Fibroblast of upper back skin (primary cell): ENCODE measurements at regions not wholly inside any gene's neighbourhood (a gene's known extent, or its start where the extent isn't known, plus 50 kb on each side); places are given as distances from the start of the nearest gene placed in this dataset.

Source experiments
- DNase-seq: peaks from one replicate; pipeline ENCODE4 v3.0.0-alpha.2; 2013

- no peak for DNase-seq
Observed at GRCh38 chr1:101080859-101081258, 55.3 kb upstream of the DPH5 start.

DNA sequence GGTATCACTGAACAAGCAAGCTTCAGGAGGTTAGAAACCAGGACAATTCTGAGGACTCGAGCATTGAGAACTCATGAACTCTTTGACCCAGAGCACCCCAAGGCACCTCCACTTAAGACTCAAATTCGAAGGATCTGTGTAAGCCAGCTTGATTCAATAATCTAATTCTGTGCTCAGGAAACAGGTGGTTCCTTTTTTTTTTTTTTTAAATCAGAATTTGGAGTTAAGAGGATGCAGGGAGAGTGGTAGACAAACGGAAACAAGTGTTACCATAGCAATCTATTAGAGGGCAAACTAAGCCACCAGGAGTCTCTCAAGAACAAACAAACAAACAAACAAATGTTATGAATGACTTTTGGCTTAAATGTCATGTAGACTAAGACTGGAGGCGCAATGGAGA is 53.8 kb upstream of the DPH5 start:
- no peak for DNase-seq

DNA sequence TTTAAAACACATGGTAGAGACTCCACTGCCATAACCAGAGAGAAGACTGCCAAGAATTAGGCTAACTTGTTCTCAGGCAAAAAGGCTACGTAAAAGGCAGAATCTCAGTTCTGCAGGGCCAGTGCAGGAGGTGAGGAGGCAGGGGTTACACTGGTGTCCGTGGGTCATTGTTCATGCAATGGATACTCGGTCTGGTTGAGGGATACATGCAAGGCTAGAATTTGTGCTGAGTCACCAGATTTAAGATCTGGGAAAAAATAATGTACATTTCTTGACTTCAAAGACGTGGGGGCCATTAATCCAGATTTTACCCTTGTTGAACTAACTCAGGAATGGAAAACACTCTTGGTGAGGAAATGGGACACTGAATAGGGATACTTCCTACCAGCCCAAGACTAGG is 52.3 kb upstream of the DPH5 start:
- DNase-seq = no peak

DNA sequence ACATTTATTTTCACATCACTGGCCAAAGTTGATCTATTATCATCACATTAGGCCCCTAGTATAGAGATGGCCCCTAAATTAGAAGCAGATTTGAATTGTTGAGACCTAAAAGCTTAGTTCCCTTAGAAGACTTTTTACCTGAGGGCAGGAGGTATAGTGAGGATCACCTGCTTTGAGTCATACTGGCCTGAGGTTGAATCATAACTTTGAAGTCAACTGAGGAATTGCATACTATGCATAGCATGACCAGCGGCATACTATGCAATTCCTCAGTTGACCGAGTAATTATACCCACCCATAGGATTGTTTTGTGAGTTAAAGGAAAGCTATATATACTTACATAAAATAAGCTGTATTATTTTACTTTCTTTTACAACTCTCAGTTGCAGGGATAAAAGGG is 50.3 kb upstream of the DPH5 start:
- no peak for DNase-seq
